GM18505 (cell line): ENCODE measurements at regions not wholly inside any gene's neighbourhood (a gene's known extent, or its start where the extent isn't known, plus 50 kb on each side); places are given as distances from the start of the nearest gene placed in this dataset.
"Not testable (repeated sequence)": the region's sequence is repeated elsewhere in the genome, so short reads cannot be mapped to it uniquely, and the experiment has no call there.

Experiments
- ATAC-seq: cut with Tn5 transposase; IDR thresholded peaks from one replicate; pipeline ENCODE4 v1.9.1; 2021; ENCODE audit not compliant: unreplicated experiment
- POLR2A ChIP-seq: IDR thresholded peaks from 4 replicates; pipeline ENCODE4 v1.6.1; 2011; ENCODE audit warnings: borderline replicate concordance; ENCODE audit not compliant: insufficient read depth, insufficient read length; ENCODE audit errors: extremely low read depth

GRCh38 chr14:46596236-46596635 is 55.3 kb downstream of the RPL10L start:
- ATAC-seq = no peak
- no peak for TF ChIP-seq POLR2A

- TF ChIP-seq POLR2A = no peak
- no peak for ATAC-seq
These were observed 68.8 kb downstream of the RPL10L start for GRCh38 chr14:46582826-46583225.

GRCh38 chr14:46581036-46581671 is 70.4 kb downstream of the RPL10L start:
- no peak for ATAC-seq
- TF ChIP-seq POLR2A = no peak

GRCh38 chr14:46574978-46575375 is 76.6 kb downstream of the RPL10L start:
- no peak for TF ChIP-seq POLR2A
- ATAC-seq = no peak

- no peak for ATAC-seq
- TF ChIP-seq POLR2A = no peak
These were observed 77.2 kb downstream of the RPL10L start for GRCh38 chr14:46574221-46574977.

- TF ChIP-seq POLR2A = no peak
- no peak for ATAC-seq
These were observed 78.1 kb downstream of the RPL10L start for GRCh38 chr14:46573498-46573897.

GRCh38 chr14:46571970-46572369 is 79.6 kb downstream of the RPL10L start:
- no peak for ATAC-seq
- no peak for TF ChIP-seq POLR2A

- not testable (repeated sequence) for ATAC-seq
These were observed 83.4 kb downstream of the RPL10L start for GRCh38 chr14:46568161-46568560.

- ATAC-seq = no peak
- TF ChIP-seq POLR2A = no peak
These were observed 100.7 kb downstream of the RPL10L start for GRCh38 chr14:46550836-46551235.

- ATAC-seq = no peak
- no peak for TF ChIP-seq POLR2A
These were observed 110.6 kb downstream of the RPL10L start for GRCh38 chr14:46540986-46541385.

- no peak for ATAC-seq
- no peak for TF ChIP-seq POLR2A
These were observed 132.5 kb downstream of the RPL10L start for GRCh38 chr14:46519121-46519520.

- not testable (repeated sequence) for ATAC-seq
These were observed 142.8 kb downstream of the RPL10L start for GRCh38 chr14:46508752-46509151.

GRCh38 chr14:46499521-46499920 is 152.1 kb downstream of the RPL10L start:
- no peak for ATAC-seq
- no peak for TF ChIP-seq POLR2A

- TF ChIP-seq POLR2A = no peak
- no peak for ATAC-seq
These were observed 155.2 kb downstream of the RPL10L start for GRCh38 chr14:46496409-46496808.

GRCh38 chr14:46490238-46490685 is 161.3 kb downstream of the RPL10L start:
- no peak for TF ChIP-seq POLR2A
- ATAC-seq = peak; percentile 99

- no peak for ATAC-seq
- TF ChIP-seq POLR2A = no peak
These were observed 163.2 kb downstream of the RPL10L start for GRCh38 chr14:46488374-46488773.
